ENCODE measurements at regions not wholly inside any gene's neighbourhood (a gene's known extent, or its start where the extent isn't known, plus 50 kb on each side); places are given as distances from the start of the nearest gene placed in this dataset.

GRCh38 chr1:5722635-5723164 is 269.5 kb downstream of the NPHP4 start:
- Histone ChIP-seq H3K27ac (ENCODE audit: low read depth in 1 of 2, low read length in 2 of 2) (no peak overlapping the region), H3K9ac (ENCODE audit: low read depth in 1 of 2, low read length in 2 of 2) (no peak overlapping the region), H3K27me3 (ENCODE audit: control insufficient read depth in 4 of 4, insufficient read depth in 4 of 4, low read length in 3 of 4) (peaks cover 0 to 4% (median 0%) of the 10 kb centered on the region in 4 donors), H3K9me3 (ENCODE audit: control insufficient read depth in 4 of 4, low read length in 3 of 4) (no peaks in the 10 kb centered on the region), H3K36me3 (ENCODE audit: control insufficient read depth in 4 of 4, insufficient read depth in 3 of 4, low read depth in 1 of 4, low read length in 3 of 4) (no peaks in the 10 kb centered on the region), H3K4me3 (ENCODE audit: low read depth in 1 of 3, low read length in 3 of 3) (no peak overlapping the region), H3K4me1 (ENCODE audit: control insufficient read depth in 4 of 4, insufficient read depth in 4 of 4, low read length in 3 of 4) (no peaks in the 10 kb centered on the region)
- DNase-seq (ENCODE audit: low spot score), result no peak
- TF ChIP-seq FOXA2 (IDR thresholded peaks at IDR 0.05) (no peak), SP1 (IDR thresholded peaks at IDR 0.05) (no peak), EGR1 (IDR thresholded peaks at IDR 0.05; ENCODE audit: low read depth in 2 of 2) (no peak), JUND (IDR thresholded peaks at IDR 0.05) (no peak), NR2F2 (IDR thresholded peaks at IDR 0.05) (no peak), HNF4G (IDR thresholded peaks at IDR 0.05) (no peak), REST (IDR thresholded peaks at IDR 0.05) (no peak), FOXA1 (IDR thresholded peaks at IDR 0.05) (no peak), RXRA (IDR thresholded peaks at IDR 0.05) (no peak), YY1 (IDR thresholded peaks at IDR 0.05) (no peak), TAF1 (conservative IDR thresholded peaks at IDR 0.05) (no peak), HNF4A (conservative IDR thresholded peaks at IDR 0.05) (no peak), GABPA (IDR thresholded peaks at IDR 0.05 in 1 of 2, conservative IDR thresholded peaks at IDR 0.05 in 1 of 2) (no peak), RAD21 (IDR thresholded peaks at IDR 0.05) (no peak)
- TF ChIP-seq, protein P1, sequence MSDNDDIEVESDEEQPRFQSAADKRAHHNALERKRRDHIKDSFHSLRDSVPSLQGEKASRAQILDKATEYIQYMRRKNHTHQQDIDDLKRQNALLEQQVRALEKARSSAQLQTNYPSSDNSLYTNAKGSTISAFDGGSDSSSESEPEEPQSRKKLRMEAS (IDR thresholded peaks at IDR 0.05), result no peak
- TF ChIP-seq, protein P2, sequence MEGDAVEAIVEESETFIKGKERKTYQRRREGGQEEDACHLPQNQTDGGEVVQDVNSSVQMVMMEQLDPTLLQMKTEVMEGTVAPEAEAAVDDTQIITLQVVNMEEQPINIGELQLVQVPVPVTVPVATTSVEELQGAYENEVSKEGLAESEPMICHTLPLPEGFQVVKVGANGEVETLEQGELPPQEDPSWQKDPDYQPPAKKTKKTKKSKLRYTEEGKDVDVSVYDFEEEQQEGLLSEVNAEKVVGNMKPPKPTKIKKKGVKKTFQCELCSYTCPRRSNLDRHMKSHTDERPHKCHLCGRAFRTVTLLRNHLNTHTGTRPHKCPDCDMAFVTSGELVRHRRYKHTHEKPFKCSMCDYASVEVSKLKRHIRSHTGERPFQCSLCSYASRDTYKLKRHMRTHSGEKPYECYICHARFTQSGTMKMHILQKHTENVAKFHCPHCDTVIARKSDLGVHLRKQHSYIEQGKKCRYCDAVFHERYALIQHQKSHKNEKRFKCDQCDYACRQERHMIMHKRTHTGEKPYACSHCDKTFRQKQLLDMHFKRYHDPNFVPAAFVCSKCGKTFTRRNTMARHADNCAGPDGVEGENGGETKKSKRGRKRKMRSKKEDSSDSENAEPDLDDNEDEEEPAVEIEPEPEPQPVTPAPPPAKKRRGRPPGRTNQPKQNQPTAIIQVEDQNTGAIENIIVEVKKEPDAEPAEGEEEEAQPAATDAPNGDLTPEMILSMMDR (IDR thresholded peaks at IDR 0.05; ENCODE audit: low read depth, low read length, missing input control), result no peak
- TF ChIP-seq, protein P3, sequence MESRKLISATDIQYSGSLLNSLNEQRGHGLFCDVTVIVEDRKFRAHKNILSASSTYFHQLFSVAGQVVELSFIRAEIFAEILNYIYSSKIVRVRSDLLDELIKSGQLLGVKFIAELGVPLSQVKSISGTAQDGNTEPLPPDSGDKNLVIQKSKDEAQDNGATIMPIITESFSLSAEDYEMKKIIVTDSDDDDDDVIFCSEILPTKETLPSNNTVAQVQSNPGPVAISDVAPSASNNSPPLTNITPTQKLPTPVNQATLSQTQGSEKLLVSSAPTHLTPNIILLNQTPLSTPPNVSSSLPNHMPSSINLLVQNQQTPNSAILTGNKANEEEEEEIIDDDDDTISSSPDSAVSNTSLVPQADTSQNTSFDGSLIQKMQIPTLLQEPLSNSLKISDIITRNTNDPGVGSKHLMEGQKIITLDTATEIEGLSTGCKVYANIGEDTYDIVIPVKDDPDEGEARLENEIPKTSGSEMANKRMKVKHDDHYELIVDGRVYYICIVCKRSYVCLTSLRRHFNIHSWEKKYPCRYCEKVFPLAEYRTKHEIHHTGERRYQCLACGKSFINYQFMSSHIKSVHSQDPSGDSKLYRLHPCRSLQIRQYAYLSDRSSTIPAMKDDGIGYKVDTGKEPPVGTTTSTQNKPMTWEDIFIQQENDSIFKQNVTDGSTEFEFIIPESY (IDR thresholded peaks at IDR 0.05), result no peak
- WGBS, result 88% methylated on average over 12 of the region's 12 CpGs
